22Rv1 (cell line): ENCODE measurements at regions not wholly inside any gene's neighbourhood (a gene's known extent, or its start where the extent isn't known, plus 50 kb on each side); places are given as distances from the start of the nearest gene placed in this dataset.

Source experiments
- H3K27ac ChIP-seq: fragments of 450-650 bp; 2 replicates; pipeline ENCODE4 v1.5.1; 2017
- CTCF ChIP-seq: fragments of 450-650 bp; IDR thresholded peaks from 2 replicates; pipeline ENCODE4 v1.5.1; 2017; ENCODE audit warnings: mild to moderate bottlenecking
- ZFX ChIP-seq: fragments of 450-650 bp; IDR thresholded peaks from 2 replicates; pipeline ENCODE4 v1.6.1; 2017; ENCODE audit warnings: antibody characterized with exemption, borderline replicate concordance

- TF ChIP-seq CTCF (no peak), ZFX (no peak)
- no peak overlapping the region for H3K27ac ChIP-seq
These were observed 225.2 kb upstream of the MPHOSPH6 start for GRCh38 chr16:82395212-82395611.

GRCh38 chr16:82391690-82392089 is 221.7 kb upstream of the MPHOSPH6 start:
- TF ChIP-seq CTCF (no peak), ZFX (no peak)
- H3K27ac ChIP-seq = no peak overlapping the region

GRCh38 chr16:82389956-82390650 is 220.1 kb upstream of the MPHOSPH6 start:
- TF ChIP-seq CTCF = no peak
- no peak for TF ChIP-seq ZFX
- no peak overlapping the region for H3K27ac ChIP-seq

- no peak overlapping the region for H3K27ac ChIP-seq
- TF ChIP-seq ZFX (no peak), CTCF (no peak)
These were observed 216.7 kb upstream of the MPHOSPH6 start for GRCh38 chr16:82386761-82387160.

GRCh38 chr16:82384949-82385348 is 214.9 kb upstream of the MPHOSPH6 start:
- H3K27ac ChIP-seq = no peak overlapping the region
- no peak for TF ChIP-seq CTCF
- TF ChIP-seq ZFX = no peak

GRCh38 chr16:82384017-82384416 is 214.0 kb upstream of the MPHOSPH6 start:
- H3K27ac ChIP-seq = no peak overlapping the region
- TF ChIP-seq ZFX (no peak), CTCF (no peak)

GRCh38 chr16:82382521-82382920 is 212.5 kb upstream of the MPHOSPH6 start:
- TF ChIP-seq ZFX (no peak), CTCF (no peak)
- no peak overlapping the region for H3K27ac ChIP-seq
